Naive thymus-derived CD4-positive, alpha-beta T cell (primary cell): ENCODE measurements at regions not wholly inside any gene's neighbourhood (a gene's known extent, or its start where the extent isn't known, plus 50 kb on each side); places are given as distances from the start of the nearest gene placed in this dataset.

Experiments
- ATAC-seq: fragments of 150-1000 bp; cut with Tn5 transposase; 2 replicates; pipeline ENCODE4 v1.10.0; 2021; ENCODE audit warnings: mild to moderate bottlenecking, moderate library complexity
- CTCF ChIA-PET: fragments of 350-600 bp; sonication (Branson Sonifier 250); formaldehyde crosslinking; loops from one replicate; lab custom pipeline; 2021; ENCODE audit warnings: antibody characterized with exemption; lab: Charles Lee
- POLR2A ChIA-PET: fragments of 350-600 bp; sonication (Branson Sonifier 250); formaldehyde crosslinking; loops from one replicate; lab custom pipeline; 2021; ENCODE audit warnings: antibody characterized with exemption, inconsistent platforms; lab: Charles Lee
- DNase-seq, 9 donors: peaks; one replicate each; pipeline versions ENCODE4 v3.0.0 to v3.0.0-alpha.2; 2020 to 2022; ENCODE audit warnings: mixed read lengths in 1 of 9
- H3K27ac ChIP-seq: one replicate; pipeline ENCODE4 v1.7.0; 2013; ENCODE audit warnings: mild to moderate bottlenecking, low read depth, low read length, moderate library complexity
- H3K27me3 ChIP-seq, 2 donors: one replicate each; pipeline ENCODE4 v1.7.0; 2013; ENCODE audit warnings: low read length in 2 of 2, mild to moderate bottlenecking in 2 of 2, moderate library complexity in 2 of 2; ENCODE audit not compliant: control insufficient read depth in 2 of 2, insufficient read depth in 2 of 2
- H3K36me3 ChIP-seq, 3 experiments: 1 replicate in 2 of 3; 2 replicates in 1 of 3; pipeline ENCODE4 v1.7.0; 2013; ENCODE audit warnings: low read length in 3 of 3, mild to moderate bottlenecking in 3 of 3, moderate library complexity in 1 of 3; ENCODE audit not compliant: insufficient read depth in 3 of 3, control insufficient read depth in 2 of 3
- H3K4me1 ChIP-seq, 2 donors: one replicate each; pipeline ENCODE4 v1.7.0; 2013; ENCODE audit warnings: low read length in 2 of 2, mild to moderate bottlenecking in 2 of 2, moderate library complexity in 1 of 2; ENCODE audit not compliant: control insufficient read depth in 2 of 2, insufficient read depth in 2 of 2
- H3K4me3 ChIP-seq: 2 replicates; pipeline ENCODE4 v1.7.0; 2013; ENCODE audit warnings: mild to moderate bottlenecking, low read length
- H3K9me3 ChIP-seq, 3 experiments: 1 replicate in 2 of 3; 2 replicates in 1 of 3; pipeline ENCODE4 v1.7.0; 2013; ENCODE audit warnings: low read length in 3 of 3; ENCODE audit not compliant: control insufficient read depth in 2 of 3
- H3K27ac Mint-ChIP-seq, 9 donors: one replicate each; pipeline ENCODE4 v1.8.0; 2020 to 2022; ENCODE audit warnings: mixed read lengths in 9 of 9, mild to moderate bottlenecking in 8 of 9, moderate library complexity in 5 of 9, inconsistent platforms in 2 of 9
- H3K27me3 Mint-ChIP-seq, 5 donors: one replicate each; pipeline ENCODE4 v1.8.0; 2021 to 2022; ENCODE audit warnings: mixed read lengths in 5 of 5, mild to moderate bottlenecking in 1 of 5
- H3K36me3 Mint-ChIP-seq, 5 donors: one replicate each; pipeline ENCODE4 v1.8.0; 2020 to 2022; ENCODE audit warnings: mixed read lengths in 5 of 5, mild to moderate bottlenecking in 3 of 5, inconsistent platforms in 1 of 5
- H3K4me1 Mint-ChIP-seq, 7 donors: one replicate each; pipeline ENCODE4 v1.8.0; 2020 to 2022; ENCODE audit warnings: mixed read lengths in 7 of 7, mild to moderate bottlenecking in 3 of 7, inconsistent platforms in 1 of 7
- H3K4me3 Mint-ChIP-seq, 10 donors: one replicate each; pipeline ENCODE4 v1.8.0; 2020 to 2022; ENCODE audit warnings: mild to moderate bottlenecking in 10 of 10, mixed read lengths in 10 of 10, moderate library complexity in 6 of 10, inconsistent platforms in 2 of 10
- H3K9me3 Mint-ChIP-seq, 11 donors: one replicate each; pipeline ENCODE4 v1.8.0; 2020 to 2022; ENCODE audit warnings: mixed read lengths in 11 of 11, mild to moderate bottlenecking in 4 of 11, inconsistent platforms in 1 of 11, moderate library complexity in 1 of 11
- intact Hi-C, 2 donors: fragments of 100-400 bp; cut with micrococcal nuclease; formaldehyde crosslinking; loops; one replicate each; pipeline ENCODE4 v1.15.1; 2023

GRCh38 chr13:89920461-89920860 lies 1427.0 kb upstream of the MIR17HG start:
- H3K27me3 ChIP-seq = no peaks in the 10 kb centered on the region
- H3K9me3 ChIP-seq = no peaks in the 10 kb centered on the region
- DNase-seq (no peak), ATAC-seq (no peak)
- H3K4me1 Mint-ChIP-seq = no peaks in the 10 kb centered on the region
- ChIA-PET CTCF (interaction anchor here (0.6 kb wide), 1 partner anchor 192 kb away, joined by 3 read pairs; no protein-coding TSS in a partner anchor), POLR2A (no interaction called here)
- intact Hi-C loops = no loop called here
- no peak overlapping the region for H3K27ac ChIP-seq
- no peaks in the 10 kb centered on the region for H3K36me3 ChIP-seq
- H3K4me1 ChIP-seq = no peaks in the 10 kb centered on the region
- H3K27ac Mint-ChIP-seq = no peak overlapping the region
- no peak overlapping the region for H3K4me3 ChIP-seq
- no peaks in the 10 kb centered on the region for H3K27me3 Mint-ChIP-seq
- H3K4me3 Mint-ChIP-seq = no peak overlapping the region
- no peaks in the 10 kb centered on the region for H3K36me3 Mint-ChIP-seq
- H3K9me3 Mint-ChIP-seq = peaks cover 0 to 12% (median 5%) of the 10 kb centered on the region in 11 donors

GRCh38 chr13:89923052-89923451 lies 1424.4 kb upstream of the MIR17HG start:
- no peaks in the 10 kb centered on the region for H3K27me3 ChIP-seq
- no peak overlapping the region for H3K4me3 ChIP-seq
- peaks cover 0 to 15% (median 5%) of the 10 kb centered on the region in 11 donors for H3K9me3 Mint-ChIP-seq
- no peaks in the 10 kb centered on the region for H3K4me1 Mint-ChIP-seq
- no peaks in the 10 kb centered on the region for H3K27me3 Mint-ChIP-seq
- H3K4me1 ChIP-seq = no peaks in the 10 kb centered on the region
- no peak overlapping the region for H3K27ac Mint-ChIP-seq
- ChIA-PET CTCF (interaction anchor here (0.6 kb wide), 1 partner anchor 30 kb away, joined by 3 read pairs; no protein-coding TSS in a partner anchor), POLR2A (no interaction called here)
- ATAC-seq (no peak), DNase-seq (no peak)
- no peak overlapping the region for H3K4me3 Mint-ChIP-seq
- H3K36me3 ChIP-seq = no peaks in the 10 kb centered on the region
- H3K9me3 ChIP-seq = no peaks in the 10 kb centered on the region
- intact Hi-C loops = no loop called here
- no peak overlapping the region for H3K27ac ChIP-seq
- no peaks in the 10 kb centered on the region for H3K36me3 Mint-ChIP-seq

- no peaks in the 10 kb centered on the region for H3K27me3 Mint-ChIP-seq
- no peaks in the 10 kb centered on the region for H3K36me3 Mint-ChIP-seq
- ChIA-PET CTCF (interaction anchor here (0.6 kb wide), 1 partner anchor 31 kb away, joined by 3 read pairs; no protein-coding TSS in a partner anchor), POLR2A (no interaction called here)
- intact Hi-C loops = no loop called here
- Histone ChIP-seq H3K36me3 (no peaks in the 10 kb centered on the region), H3K4me3 (no peak overlapping the region), H3K9me3 (no peaks in the 10 kb centered on the region), H3K27me3 (no peaks in the 10 kb centered on the region), H3K4me1 (no peaks in the 10 kb centered on the region), H3K27ac (no peak overlapping the region)
- H3K27ac Mint-ChIP-seq = no peak overlapping the region
- H3K4me1 Mint-ChIP-seq = no peaks in the 10 kb centered on the region
- peaks cover 0 to 15% (median 5%) of the 10 kb centered on the region in 11 donors for H3K9me3 Mint-ChIP-seq
- DNase-seq (no peak), ATAC-seq (no peak)
- no peak overlapping the region for H3K4me3 Mint-ChIP-seq
These were observed 1423.8 kb upstream of the MIR17HG start for GRCh38 chr13:89923736-89924135.

GRCh38 chr13:89925107-89925506 lies 1422.4 kb upstream of the MIR17HG start:
- H3K36me3 Mint-ChIP-seq = no peaks in the 10 kb centered on the region
- intact Hi-C loops = no loop called here
- no peak overlapping the region for H3K4me3 Mint-ChIP-seq

GRCh38 chr13:89930861-89931260 lies 1416.6 kb upstream of the MIR17HG start:
- Histone ChIP-seq H3K4me3 (no peak overlapping the region), H3K27ac (no peak overlapping the region), H3K36me3 (no peaks in the 10 kb centered on the region), H3K4me1 (no peaks in the 10 kb centered on the region), H3K27me3 (no peaks in the 10 kb centered on the region), H3K9me3 (peaks cover 0 to 4% (median 0%) of the 10 kb centered on the region in 3 experiments)
- Mint-ChIP-seq H3K36me3 (peaks cover 0 to 4% (median 0%) of the 10 kb centered on the region in 5 donors), H3K4me1 (peaks cover 0 to 2% (median 0%) of the 10 kb centered on the region in 7 donors), H3K27ac (no peak overlapping the region), H3K9me3 (peaks cover 0 to 13% (median 8%) of the 10 kb centered on the region in 11 donors), H3K4me3 (no peak overlapping the region), H3K27me3 (no peaks in the 10 kb centered on the region)
- POLR2A ChIA-PET = no interaction called here
- no peak for ATAC-seq
- no peak for DNase-seq
- CTCF ChIA-PET = no interaction called here
- intact Hi-C loops = no loop called here

More at GRCh38 chr13:89925107-89925506, 1422.4 kb upstream of the MIR17HG start:
- no peaks in the 10 kb centered on the region for H3K36me3 ChIP-seq
- peaks cover 0 to 15% (median 6%) of the 10 kb centered on the region in 11 donors for H3K9me3 Mint-ChIP-seq
- H3K4me3 ChIP-seq = no peak overlapping the region
- POLR2A ChIA-PET = no interaction called here
- CTCF ChIA-PET = no interaction called here
- H3K4me1 ChIP-seq = no peaks in the 10 kb centered on the region
- no peaks in the 10 kb centered on the region for H3K4me1 Mint-ChIP-seq
- no peaks in the 10 kb centered on the region for H3K27me3 Mint-ChIP-seq
- H3K27ac Mint-ChIP-seq = no peak overlapping the region
- no peak for ATAC-seq
- H3K9me3 ChIP-seq = no peaks in the 10 kb centered on the region
- no peak for DNase-seq
- no peaks in the 10 kb centered on the region for H3K27me3 ChIP-seq
- no peak overlapping the region for H3K27ac ChIP-seq

- H3K9me3 Mint-ChIP-seq = peaks cover 0 to 17% (median 9%) of the 10 kb centered on the region in 11 donors
- ChIA-PET POLR2A (no interaction called here), CTCF (no interaction called here)
- H3K36me3 Mint-ChIP-seq = peaks cover 0 to 4% (median 0%) of the 10 kb centered on the region in 5 donors
- Histone ChIP-seq H3K27me3 (no peaks in the 10 kb centered on the region), H3K9me3 (peaks cover 0 to 4% (median 0%) of the 10 kb centered on the region in 3 experiments), H3K36me3 (no peaks in the 10 kb centered on the region), H3K4me1 (no peaks in the 10 kb centered on the region), H3K27ac (no peak overlapping the region), H3K4me3 (no peak overlapping the region)
- H3K27ac Mint-ChIP-seq = no peak overlapping the region
- no peak overlapping the region for H3K4me3 Mint-ChIP-seq
- peaks cover 0 to 2% (median 0%) of the 10 kb centered on the region in 7 donors for H3K4me1 Mint-ChIP-seq
- no peak for ATAC-seq
- intact Hi-C loops = no loop called here
- H3K27me3 Mint-ChIP-seq = no peaks in the 10 kb centered on the region
- DNase-seq = no peak
These were observed 1414.6 kb upstream of the MIR17HG start for GRCh38 chr13:89932902-89933301.

- H3K9me3 Mint-ChIP-seq = peaks cover 0 to 17% (median 6%) of the 10 kb centered on the region in 11 donors
- Histone ChIP-seq H3K4me1 (no peaks in the 10 kb centered on the region), H3K36me3 (no peaks in the 10 kb centered on the region), H3K4me3 (no peak overlapping the region), H3K27ac (no peak overlapping the region), H3K27me3 (no peaks in the 10 kb centered on the region), H3K9me3 (peaks cover 0 to 4% (median 0%) of the 10 kb centered on the region in 3 experiments)
- H3K27ac Mint-ChIP-seq = no peak overlapping the region
- ATAC-seq (no peak), DNase-seq (no peak)
- peaks cover 0 to 1% (median 0%) of the 10 kb centered on the region in 7 donors for H3K4me1 Mint-ChIP-seq
- POLR2A ChIA-PET = no interaction called here
- no peak overlapping the region for H3K4me3 Mint-ChIP-seq
- CTCF ChIA-PET = no interaction called here
- intact Hi-C loops = no loop called here
- no peaks in the 10 kb centered on the region for H3K27me3 Mint-ChIP-seq
- H3K36me3 Mint-ChIP-seq = peaks cover 0 to 4% (median 0%) of the 10 kb centered on the region in 5 donors
These were observed 1411.2 kb upstream of the MIR17HG start for GRCh38 chr13:89936256-89936655.
